GM19468 (cell line): ENCODE measurements at regions not wholly inside any gene's neighbourhood (a gene's known extent, or its start where the extent isn't known, plus 50 kb on each side); places are given as distances from the start of the nearest gene placed in this dataset.

ENCODE experiments used
- ATAC-seq: cut with Tn5 transposase; IDR thresholded peaks from one replicate; pipeline ENCODE4 v1.9.1; 2021; ENCODE audit warnings: mild to moderate bottlenecking, moderate library complexity, moderate number of reproducible peaks; ENCODE audit not compliant: unreplicated experiment; ENCODE audit errors: extremely low read depth

DNA sequence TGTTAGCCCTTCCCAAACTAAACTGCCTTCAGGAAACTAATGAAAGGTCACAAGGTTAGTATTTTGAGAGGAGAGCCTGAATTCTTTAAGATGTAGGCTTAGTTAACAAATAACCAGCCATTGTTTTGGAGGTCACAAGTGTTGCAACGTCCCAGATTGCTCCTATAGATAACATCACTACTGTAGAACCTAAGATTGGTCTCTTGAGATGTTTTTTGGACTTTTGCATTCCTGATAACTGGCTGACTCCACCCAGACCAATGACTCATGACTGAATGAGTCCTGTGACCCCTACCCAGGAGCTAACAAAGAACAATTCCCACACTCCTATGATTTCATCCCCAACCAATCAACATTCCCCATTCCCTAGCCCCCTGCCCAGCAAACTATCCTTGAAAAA lies 178.8 kb downstream of the SCP2D1 start:
- ATAC-seq, result no peak

DNA sequence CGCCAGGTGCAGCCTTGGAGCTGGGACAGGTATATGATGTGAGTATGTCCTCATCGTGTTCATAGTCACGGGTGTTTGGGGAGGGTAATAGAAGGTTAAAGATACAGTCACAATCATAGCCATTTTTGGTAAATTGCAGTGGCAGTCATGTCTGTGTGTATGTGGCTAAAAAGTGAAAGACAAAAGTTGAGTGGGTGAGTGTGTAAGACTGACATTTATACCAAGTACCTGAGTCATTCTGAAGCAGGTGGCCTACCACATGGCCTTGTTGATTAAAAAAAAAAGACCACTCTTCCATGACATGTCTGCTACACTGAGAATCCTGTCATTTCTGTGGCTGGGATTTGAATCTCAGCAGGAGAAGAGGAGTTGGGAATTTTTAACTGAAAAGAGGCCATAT lies 181.9 kb downstream of the SCP2D1 start:
- ATAC-seq, result no peak

DNA sequence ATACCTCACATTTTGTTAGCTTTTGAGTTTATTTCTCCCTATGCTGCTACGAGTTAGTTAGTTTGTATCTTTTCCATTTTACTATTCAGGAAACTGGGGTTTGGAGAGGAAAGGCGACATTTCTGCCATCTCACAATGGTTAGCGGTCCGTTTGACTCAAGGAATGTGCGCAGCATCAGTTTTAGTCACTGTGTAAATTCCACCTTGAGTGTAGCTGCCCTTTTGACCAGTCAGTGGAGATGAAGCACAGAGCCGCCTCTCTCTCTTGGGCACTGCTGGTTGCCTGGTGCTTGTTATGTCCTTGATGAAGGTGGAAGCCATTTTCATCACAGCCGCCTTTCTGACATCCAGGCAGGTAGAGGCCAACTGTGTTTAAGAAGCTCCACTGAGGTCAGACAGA lies 185.5 kb downstream of the SCP2D1 start:
- no peak for ATAC-seq

DNA sequence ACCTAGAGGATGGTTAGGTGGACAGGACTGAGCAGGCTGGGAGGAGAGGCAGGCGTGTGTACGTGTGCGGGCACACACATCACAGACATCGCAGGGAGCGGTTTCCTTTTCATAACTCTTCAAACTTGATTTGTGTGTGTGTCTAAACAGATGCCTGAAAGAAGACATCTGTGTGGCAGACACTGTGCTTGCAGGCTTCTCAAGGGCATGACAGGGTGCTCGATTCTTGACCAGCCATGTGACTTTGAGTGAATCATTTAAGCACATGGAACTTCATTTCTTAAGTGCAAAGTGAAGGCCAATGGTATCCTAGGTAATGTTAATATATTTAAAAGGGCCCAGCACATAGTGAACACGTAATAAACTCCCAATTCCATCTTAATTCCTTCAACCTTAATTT lies 186.5 kb downstream of the SCP2D1 start:
- ATAC-seq, result no peak

DNA sequence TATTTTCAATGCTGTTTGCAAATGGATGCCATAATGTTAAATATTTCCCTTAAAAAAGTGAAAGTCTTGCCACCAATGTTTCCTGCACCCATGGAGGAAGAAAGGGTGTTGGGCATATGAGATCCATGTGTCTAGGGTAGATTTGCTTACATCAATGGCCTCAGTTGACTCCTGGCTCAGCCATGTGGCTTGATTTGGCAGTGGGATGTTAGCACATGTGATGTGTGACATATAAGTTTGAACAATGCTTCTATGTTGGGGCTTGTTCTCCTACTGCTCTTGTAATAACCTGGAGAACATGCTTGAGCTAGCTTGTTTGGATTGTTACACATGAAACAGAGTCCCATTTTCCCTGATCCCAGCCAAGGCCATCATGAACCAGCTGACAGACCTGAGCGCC lies 187.6 kb downstream of the SCP2D1 start:
- no peak for ATAC-seq

DNA sequence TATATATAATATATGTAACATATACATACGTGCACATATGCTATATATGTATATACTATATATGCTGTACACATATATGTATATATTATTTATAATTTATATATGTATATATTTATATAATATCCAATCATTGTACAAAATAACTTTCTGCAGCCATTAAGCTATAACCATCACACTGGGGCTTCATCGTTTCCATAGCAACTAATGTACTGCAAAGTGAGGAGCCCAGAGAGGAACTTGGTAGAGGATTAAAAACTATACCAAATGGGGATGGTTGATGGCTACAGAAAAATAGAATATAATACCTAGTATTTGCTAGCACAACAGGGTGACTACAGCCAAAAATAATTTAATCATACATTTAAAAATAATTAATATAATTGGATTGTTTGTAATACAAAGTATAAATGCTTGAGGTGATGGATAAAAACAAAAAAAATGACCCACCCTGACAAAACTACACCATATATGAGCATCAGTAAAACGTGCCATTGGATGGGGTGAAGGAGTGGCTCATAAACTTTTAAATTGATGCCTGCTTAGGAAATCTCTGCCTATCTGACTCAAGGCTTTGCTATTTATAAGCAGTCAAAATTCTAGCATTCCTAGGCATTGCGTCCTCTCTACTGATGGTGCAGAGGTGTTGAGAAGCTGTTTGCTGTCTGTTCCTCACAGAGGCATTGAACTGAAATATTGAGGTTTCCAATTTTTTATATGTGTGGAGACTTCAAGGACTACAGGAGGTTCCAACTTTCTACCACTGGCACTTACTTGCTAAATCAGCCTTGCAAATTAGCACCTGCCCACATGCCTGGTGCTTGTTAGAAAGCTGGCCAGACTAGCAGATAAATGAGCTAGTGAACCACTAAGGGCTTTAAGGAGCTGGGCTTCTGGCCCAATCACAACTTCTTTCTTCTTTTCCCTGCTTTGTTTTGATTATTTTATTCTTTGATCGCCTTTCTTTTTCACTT lies 190.1 kb downstream of the SCP2D1 start:
- no peak for ATAC-seq

DNA sequence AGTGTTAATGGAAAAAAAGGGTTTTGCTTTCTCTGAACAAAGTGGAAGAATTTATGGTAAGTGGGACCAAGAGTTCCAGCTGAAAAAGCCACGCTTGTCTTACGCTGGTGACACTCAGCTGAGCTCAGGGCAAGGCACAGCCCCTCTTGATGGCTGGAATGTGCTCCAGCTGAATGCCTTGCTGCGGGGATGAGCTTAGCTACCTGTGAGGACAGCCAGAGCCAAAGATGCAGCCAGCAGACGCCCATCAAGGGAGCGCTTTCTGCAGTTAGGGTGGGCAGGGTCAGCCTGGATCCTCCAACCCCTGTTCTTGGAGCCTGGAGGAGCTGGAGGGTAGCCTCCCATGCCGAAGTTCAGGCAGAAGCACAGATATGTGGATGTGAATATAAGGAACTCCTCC lies 191.4 kb downstream of the SCP2D1 start:
- ATAC-seq, result no peak

DNA sequence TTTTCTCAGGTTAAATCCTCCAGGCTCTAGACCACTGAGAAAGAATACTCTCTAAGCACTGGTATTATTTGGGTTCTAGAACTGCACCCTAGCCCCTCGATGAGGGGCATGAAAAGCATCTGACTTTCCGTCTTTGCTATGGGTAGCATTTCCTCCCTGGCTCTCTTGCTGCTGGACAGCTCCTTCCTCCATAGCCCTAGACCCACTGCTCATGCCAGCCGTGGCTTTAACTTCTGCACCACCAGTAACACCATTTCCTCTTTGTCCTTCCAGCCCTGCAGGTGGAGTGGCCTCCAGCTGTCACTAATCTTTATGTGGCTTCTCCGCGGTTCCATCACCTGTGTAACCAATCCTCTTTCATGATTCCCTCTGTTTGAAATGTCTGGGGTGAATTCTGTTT lies 194.9 kb downstream of the SCP2D1 start:
- ATAC-seq, result no peak

DNA sequence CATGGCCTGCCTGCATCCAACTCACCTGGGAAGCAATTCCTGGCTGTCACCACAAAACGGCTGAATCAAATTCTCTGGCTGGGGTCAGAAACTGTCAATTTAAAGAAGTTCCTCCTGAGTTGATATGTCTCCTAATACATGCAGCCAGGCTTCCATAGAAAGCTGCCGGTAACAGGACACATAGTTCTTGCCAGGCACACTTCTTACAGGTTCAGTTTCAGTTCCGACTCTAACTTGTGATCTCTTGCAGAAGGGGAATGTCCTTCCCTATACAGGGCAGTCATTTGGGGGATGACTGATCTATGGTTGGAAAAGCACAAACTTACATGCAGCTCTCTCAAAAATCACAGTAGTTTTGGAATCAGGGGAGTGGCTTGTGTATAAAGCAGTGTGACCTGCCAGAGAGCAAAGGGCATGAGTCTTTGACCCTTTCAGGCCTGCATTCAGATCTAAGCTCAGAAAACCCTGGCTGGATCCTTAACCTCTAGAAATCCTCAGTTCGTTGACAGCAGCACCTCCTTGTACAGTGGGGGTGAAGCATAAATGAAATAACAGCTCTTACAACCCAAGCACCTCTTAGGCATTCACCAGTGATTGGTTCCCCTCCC lies 195.6 kb downstream of the SCP2D1 start:
- ATAC-seq, result no peak

DNA sequence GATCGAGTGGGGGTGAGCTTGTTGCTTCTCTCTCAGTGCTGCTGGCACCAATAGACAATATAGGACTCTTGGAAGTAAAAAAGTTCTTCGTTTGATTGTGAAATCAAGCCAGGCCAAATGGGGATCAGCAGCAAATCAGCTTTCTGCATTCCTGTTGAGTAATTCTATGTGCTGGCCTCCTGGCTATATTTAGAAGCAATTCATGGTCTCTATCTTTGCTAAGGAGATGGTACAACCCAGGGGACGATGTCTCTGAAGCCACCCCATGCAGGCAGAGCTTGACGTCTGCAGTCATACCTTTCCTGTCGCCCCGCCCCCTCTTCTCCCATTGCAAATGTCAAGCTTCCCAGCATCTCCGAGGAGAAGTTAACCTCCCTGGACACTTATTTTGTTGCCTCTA lies 199.1 kb downstream of the SCP2D1 start:
- no peak for ATAC-seq

DNA sequence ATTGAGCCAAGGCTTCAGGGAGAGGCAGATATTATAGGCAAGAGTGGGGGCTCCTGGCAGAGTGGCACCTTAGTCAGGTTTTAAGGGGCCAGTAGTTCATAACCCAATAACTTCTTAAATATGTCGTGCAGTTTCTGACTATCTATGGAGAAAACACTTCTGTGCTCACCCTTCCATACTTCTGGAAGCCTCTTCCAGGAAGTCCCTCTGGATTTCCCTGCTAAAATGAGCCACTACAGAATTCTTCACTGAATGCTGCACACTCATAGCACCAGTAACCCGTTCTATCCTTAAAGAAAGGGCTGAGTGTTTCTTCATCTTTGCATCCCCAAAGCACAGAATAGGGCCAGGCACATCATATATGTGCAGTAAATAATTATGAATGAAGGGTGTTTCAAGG lies 198.5 kb upstream of the SLC24A3 start:
- ATAC-seq, result no peak

DNA sequence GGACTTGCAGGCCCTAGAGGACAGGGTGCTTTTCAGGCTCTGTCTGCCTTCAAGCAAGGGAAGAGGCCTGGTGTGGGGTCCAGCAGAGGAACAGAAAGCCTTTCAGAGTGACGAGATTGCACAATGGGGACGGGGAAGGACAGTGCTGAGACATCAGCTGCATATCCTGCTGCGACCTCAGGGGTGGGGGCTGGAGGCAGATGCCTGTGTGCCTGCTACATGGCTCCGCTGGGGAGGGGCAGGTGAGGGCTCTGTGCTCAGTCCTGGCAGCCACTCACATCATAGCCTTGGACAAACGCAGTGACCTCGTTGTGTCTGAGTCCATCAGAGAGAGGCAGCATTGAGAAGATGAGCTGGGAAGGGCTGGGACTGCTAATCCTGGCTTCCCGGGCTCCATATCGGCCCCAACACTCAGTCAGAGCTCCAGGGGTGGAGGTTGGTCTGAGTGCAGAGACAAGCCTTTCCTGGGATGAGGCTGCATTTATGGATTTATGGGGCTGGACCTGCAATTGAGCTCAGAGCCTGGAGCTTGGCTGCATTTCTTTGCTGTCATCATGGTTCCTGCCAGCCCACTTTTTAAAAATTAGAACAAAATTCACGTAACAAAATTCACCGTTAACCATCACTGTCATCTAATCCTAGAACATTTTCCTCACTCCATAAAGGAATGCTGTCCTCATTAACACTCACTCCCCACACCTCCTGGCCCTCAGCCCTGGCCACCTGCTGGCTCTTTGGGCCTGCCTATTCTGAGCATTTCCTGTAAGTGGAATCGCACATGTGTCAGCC lies 196.9 kb upstream of the SLC24A3 start:
- ATAC-seq, result no peak

DNA sequence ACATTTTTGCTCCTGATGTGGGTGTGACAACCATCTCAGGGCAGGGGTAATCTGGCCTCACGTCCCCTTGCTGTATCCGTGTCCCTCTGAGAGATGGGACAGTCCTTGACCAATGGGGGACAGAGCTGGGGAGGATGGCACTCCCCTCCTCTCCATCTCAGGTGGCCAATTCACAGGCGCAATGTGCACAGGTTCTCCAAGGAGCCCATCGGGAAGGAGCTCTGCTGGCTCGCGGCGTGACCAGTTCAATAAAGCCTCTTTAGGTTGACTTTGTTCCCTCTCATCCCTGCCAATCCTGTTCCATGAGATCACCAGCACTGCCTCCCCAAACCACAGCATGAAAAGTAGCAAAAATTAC lies 196.3 kb upstream of the SLC24A3 start:
- ATAC-seq, result no peak

DNA sequence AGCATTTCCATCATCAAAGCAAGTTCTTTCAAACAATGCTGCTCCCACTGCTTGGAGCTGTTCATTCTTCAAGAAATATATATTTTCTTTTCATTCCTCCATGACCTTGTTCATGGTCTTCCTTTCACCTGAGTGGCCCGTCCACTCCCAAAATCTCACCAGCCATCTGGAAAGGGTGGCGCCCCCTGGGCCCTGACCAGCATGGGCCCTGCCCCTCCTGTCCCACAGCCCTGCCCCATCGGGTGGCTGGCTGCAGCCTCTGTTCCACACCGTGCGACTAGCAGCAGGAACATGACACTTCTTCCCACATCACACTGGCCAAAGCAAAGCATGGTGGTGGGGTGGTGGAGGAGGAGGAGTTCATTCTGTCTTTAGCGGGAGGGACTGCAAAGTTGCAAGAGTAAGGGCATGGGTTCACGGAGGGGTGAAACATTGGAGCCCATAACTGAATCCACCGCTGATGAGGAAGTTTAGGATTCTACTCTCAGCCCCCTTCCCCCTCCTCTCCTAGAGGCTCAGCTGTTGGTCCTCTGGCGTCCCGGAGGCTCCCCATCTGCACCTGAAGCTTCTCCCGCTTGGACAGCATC lies 195.2 kb upstream of the SLC24A3 start:
- no peak for ATAC-seq

DNA sequence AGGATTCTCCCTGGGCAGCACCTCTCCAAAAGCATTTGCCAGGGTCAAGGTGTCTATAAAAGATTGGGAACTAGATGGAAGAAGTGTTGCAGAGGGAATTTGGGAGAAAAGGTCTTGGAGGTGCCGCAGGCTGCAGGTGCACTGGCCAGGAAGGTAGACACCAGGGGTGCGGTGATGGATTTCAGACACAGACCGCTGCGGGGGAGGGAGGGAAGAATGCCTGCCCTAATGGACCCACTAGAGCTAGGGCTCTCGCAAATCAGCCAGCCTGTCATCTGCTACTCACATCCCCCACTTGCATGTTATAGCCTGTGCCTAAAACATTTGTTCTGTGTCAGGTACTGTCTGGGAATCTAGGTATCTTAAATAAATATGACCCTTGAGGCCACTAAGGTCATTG lies 193.6 kb upstream of the SLC24A3 start:
- ATAC-seq, result no peak

DNA sequence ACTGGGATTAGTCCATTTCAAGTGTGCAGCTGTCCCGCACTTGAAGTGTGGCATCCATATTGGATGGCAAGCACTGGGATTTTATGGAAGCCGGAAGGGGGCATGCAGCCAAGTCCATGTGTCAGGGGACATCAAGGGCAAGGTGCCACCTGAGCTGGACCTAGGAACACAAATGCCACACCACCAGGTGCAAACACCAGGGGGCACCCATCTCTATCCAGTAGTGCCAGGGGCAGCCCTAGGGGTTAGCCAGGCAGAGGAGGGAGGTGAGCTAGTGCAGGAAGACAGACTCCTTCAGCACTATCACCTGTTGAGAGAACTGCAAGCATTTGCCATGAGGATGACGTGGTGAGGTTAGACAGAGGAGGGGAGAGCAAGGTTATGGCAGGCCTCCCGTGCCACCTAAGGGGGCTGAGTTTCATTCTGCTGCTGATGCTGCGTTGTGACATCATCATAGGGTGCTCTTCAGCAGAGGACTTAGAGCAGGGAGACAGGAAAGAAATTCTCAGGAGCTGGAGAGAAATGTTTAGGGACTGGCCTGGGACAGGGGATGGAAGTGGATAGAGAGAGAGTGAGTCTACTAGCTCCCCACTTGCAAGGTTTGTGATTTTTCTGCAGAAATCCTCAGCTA lies 192.6 kb upstream of the SLC24A3 start:
- no peak for ATAC-seq

DNA sequence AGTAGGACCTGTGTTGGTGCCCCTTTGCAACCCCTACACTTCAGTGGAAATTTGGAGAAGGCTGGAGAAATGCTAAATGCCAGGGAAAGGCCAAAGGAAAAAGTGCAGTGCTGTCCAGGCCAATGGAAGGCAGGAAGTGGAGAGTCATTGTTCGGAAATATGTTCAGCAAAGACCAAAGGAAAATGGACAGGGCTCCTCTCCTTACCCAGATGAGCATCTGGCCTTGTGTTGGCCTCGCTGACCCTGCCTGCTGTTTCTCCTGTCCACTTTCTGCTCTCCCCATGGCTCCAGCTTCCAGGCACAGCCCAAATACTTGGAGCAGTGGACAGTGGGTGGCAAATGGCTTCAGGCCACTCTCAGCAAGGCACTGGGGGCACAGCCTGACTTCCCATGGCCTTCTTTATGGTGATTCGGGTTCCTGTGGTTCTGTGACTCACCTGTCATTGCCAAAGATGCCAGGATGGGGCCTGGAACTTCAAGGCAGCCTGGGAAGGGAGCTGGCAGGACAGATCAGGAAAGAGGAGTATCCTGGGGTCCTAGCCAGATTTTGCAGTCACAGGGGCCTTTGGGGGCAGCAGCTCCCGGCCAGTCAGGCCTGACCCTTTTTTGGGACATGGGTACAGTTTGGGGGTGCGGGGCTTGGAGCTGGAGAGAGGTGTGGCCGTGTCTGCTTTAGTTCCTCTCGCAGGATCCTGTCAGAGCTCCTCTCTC lies 190.9 kb upstream of the SLC24A3 start:
- no peak for ATAC-seq

DNA sequence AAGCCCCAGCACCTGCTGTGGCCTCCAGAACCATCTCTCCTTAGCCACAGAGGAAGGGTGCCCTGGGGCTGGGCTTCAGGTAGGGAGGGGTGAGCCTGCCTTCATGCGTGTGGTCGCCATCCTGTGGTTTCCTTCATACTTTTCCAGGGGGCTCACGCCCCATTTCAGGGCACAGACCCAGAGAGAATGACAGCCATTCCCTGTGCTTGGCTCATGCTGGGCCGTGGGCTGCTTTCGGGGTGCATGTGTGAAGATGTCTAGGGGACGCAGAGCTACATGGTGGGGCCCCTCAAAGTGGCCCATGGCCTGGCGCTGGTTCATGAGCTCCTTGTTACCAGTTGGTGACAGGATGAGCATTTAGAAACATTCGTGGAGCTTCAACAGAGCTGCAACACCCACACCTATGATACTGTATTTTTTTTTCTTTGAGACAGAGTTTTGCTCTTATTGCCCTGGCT lies 190.3 kb upstream of the SLC24A3 start:
- ATAC-seq, result no peak

DNA sequence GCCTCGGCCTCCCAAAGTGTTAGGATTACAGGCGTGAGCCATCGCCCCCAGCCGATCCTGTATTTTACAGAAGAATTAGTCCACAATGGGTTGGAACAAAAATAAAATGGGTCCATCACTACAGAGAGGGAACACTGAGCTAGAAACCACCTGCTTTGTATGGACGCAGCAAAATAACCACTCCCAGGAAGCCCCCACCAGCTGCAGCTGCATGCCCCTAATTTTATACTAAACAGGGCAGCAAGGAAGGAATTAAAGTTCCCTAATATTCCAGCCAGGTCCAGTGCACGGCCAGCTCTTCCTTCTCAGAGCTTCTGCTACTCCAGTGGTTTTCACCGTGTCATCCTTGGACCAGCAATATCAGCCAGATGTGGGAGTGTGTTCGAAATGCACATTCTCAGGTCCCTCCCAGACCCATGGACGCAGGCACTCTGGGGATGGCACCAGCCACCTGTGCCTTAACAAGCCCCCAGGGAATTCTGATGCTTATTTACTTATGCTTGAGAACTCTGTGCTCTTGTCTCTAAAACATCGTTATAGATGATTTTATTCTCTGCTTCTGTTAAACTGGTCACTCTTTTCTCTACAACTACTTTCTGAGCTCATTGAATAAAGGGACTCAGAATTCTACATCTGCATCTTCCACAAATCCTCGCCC lies 189.5 kb upstream of the SLC24A3 start:
- no peak for ATAC-seq
